ENCODE measurements at regions not wholly inside any gene's neighbourhood (a gene's known extent, or its start where the extent isn't known, plus 50 kb on each side); places are given as distances from the start of the nearest gene placed in this dataset.

DNA sequence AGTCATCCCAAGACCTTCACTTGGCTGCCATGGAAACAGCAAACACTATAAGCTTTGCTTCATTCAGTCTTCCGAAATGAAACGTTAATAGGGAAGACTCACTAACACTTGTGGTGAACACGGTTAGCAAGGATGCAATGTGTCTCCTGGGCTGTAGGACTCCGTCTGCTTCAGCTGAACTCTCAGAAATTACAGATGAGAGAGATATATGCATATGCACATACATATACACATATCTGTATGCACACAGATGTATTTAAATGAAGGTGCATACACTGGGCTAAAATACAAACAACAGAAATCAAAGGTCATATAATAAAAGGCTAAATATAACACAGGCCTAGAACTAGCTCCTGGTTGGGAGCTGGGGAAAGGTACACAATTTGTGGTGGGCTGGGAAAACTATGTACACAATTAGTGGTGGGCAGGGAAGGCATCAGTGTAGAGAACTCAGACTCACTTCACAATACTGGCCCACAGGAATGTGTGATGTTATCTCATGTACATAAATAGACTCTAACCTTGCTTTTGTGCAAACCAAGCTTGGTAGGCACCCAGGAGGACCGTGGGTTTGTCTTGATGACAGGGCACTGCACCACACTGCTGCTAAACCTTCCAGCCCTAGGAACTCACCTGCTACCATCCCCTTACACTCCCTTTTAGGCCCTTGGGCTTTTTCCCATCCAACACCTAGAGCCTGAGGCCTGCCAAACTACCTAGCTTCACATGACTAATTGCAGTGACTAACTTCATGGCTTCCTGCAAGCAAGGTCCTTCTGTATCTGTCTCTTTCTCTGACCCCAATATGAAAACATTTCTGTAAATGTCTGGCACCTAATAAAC lies 873.1 kb downstream of the NSUN3 start:
- H3K9me3 ChIP-seq, result no peaks in the 10 kb centered on the region
- H3K27ac ChIP-seq, result no peak overlapping the region
- no peak for DNase-seq
- no peaks in the 10 kb centered on the region for H3K36me3 ChIP-seq
- intact Hi-C loops (cut with DNase I; ENCODE audit: low total_unique reads), result no loop called here
- H3K4me1 ChIP-seq, result no peaks in the 10 kb centered on the region
- TF ChIP-seq, protein P1, sequence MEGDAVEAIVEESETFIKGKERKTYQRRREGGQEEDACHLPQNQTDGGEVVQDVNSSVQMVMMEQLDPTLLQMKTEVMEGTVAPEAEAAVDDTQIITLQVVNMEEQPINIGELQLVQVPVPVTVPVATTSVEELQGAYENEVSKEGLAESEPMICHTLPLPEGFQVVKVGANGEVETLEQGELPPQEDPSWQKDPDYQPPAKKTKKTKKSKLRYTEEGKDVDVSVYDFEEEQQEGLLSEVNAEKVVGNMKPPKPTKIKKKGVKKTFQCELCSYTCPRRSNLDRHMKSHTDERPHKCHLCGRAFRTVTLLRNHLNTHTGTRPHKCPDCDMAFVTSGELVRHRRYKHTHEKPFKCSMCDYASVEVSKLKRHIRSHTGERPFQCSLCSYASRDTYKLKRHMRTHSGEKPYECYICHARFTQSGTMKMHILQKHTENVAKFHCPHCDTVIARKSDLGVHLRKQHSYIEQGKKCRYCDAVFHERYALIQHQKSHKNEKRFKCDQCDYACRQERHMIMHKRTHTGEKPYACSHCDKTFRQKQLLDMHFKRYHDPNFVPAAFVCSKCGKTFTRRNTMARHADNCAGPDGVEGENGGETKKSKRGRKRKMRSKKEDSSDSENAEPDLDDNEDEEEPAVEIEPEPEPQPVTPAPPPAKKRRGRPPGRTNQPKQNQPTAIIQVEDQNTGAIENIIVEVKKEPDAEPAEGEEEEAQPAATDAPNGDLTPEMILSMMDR (IDR thresholded peaks at IDR 0.05), result no peak
- no peak for TF ChIP-seq POLR2A (IDR thresholded peaks at IDR 0.05)
- no peaks in the 10 kb centered on the region for H3K27me3 ChIP-seq
- no peak overlapping the region for H3K4me3 ChIP-seq

DNA sequence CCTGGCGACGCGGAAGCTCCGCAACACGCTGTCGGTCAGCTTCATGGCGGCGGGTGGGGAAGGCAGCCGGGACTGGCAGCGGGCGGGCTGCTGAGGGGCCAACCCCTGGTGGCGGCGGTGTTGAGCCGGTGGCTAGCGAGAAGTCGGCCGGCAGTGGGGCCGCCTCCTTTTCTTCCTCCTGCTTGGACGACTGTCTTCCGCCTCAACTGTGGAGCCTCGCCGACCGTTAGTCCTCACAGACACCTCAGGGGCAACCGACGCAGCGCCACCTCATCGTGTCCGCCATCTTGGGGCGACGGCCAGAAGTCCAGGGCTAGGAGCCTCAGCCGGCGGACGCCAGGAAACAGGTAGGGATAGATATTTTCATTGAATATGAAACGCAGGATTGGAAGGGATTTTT lies 875.1 kb downstream of the NSUN3 start:
- intact Hi-C loops (cut with DNase I; ENCODE audit: low total_unique reads), result no loop called here
- no peak overlapping the region for H3K27ac ChIP-seq
- no peak for DNase-seq
- no peaks in the 10 kb centered on the region for H3K36me3 ChIP-seq
- no peaks in the 10 kb centered on the region for H3K9me3 ChIP-seq
- no peaks in the 10 kb centered on the region for H3K4me1 ChIP-seq
- H3K4me3 ChIP-seq, result no peak overlapping the region
- H3K27me3 ChIP-seq, result no peaks in the 10 kb centered on the region
- TF ChIP-seq, protein P1 (IDR thresholded peaks at IDR 0.05), result no peak
- no peak for TF ChIP-seq POLR2A (IDR thresholded peaks at IDR 0.05)

- intact Hi-C loops (cut with DNase I; ENCODE audit: low total_unique reads), result no loop called here
These were observed 883.8 kb downstream of the NSUN3 start for GRCh38 chr3:94946683-94947082.

DNA sequence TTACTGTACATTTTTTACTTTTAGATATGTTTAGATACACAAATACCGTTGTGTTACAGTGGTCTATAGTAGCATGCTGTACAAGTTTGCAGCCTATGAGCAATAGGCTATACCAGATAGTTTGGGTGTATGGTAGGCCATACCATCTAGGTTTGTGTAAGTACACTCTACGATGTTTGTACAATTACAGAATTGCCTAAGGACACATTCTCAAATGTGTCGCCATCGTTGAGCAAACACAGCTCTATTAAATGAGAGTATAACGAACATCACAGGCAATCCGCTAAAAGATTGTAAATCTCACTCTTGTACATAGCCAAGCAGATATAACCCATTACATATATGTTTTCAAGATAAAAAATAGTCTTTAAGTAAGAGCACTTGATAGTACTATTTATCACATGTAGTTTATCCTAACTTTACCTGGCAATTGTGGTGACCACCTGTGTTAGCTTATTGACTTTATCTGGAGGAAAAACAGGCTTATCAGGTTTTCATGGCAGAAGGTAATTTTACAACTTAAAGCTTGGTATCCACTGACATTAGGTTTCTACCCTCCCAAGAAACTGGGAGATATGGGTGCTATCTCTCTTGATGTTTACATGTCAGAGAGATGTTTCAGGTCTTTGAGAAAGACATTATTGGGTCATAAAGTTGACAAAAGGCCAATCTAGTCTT lies 898.7 kb downstream of the NSUN3 start:
- Histone ChIP-seq H3K9me3 (no peaks in the 10 kb centered on the region), H3K27ac (no peak overlapping the region), H3K4me1 (no peaks in the 10 kb centered on the region), H3K4me3 (no peak overlapping the region), H3K36me3 (no peaks in the 10 kb centered on the region), H3K27me3 (no peaks in the 10 kb centered on the region)
- no peak for DNase-seq
- TF ChIP-seq, protein P1 (IDR thresholded peaks at IDR 0.05), result no peak
- TF ChIP-seq POLR2A (IDR thresholded peaks at IDR 0.05), result no peak
- intact Hi-C loops (cut with DNase I; ENCODE audit: low total_unique reads), result no loop called here

More at GRCh38 chr3:94946683-94947082, 883.8 kb downstream of the NSUN3 start:
- Histone ChIP-seq H3K36me3 (no peaks in the 10 kb centered on the region), H3K9me3 (no peaks in the 10 kb centered on the region), H3K4me3 (no peak overlapping the region), H3K27ac (no peak overlapping the region), H3K27me3 (no peaks in the 10 kb centered on the region), H3K4me1 (no peaks in the 10 kb centered on the region)
- no peak for TF ChIP-seq POLR2A (IDR thresholded peaks at IDR 0.05)
- TF ChIP-seq, protein P1 (IDR thresholded peaks at IDR 0.05), result no peak
- no peak for DNase-seq

DNA sequence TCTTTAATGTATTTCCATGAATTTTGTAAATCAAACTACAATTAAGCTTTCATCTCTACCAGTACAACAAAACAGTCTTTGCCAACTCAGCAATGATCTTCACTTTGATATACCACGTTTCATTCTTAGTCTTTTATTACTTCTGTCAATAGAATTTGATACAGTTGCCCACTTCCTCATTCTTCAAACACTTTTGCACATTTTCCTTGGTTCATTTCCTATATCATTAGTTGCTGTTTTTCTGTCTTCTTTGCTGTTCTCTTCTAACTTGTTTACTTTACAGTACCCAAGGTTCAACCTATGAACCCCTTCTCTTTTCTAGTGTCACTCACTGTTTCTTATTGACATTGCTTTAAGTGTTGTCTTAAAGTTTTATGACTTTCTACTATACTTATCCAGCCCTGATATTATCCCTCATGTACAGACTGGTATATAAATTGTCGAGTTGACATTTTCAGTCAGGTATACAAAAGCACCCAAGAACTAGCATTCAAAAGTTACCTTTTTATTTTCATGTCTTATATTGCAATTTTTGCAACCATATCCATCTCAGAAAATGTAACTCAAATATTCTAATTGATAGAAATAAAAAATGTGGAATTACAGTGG lies 903.1 kb downstream of the NSUN3 start:
- no peaks in the 10 kb centered on the region for H3K9me3 ChIP-seq
- H3K36me3 ChIP-seq, result no peaks in the 10 kb centered on the region
- no peak overlapping the region for H3K27ac ChIP-seq
- H3K4me3 ChIP-seq, result no peak overlapping the region
- TF ChIP-seq, protein P1 (IDR thresholded peaks at IDR 0.05), result no peak
- TF ChIP-seq POLR2A (IDR thresholded peaks at IDR 0.05), result no peak
- no peaks in the 10 kb centered on the region for H3K4me1 ChIP-seq
- intact Hi-C loops (cut with DNase I; ENCODE audit: low total_unique reads), result no loop called here
- no peak for DNase-seq
- H3K27me3 ChIP-seq, result no peaks in the 10 kb centered on the region
